GM23338 (cell line): ENCODE measurements at regions not wholly inside any gene's neighbourhood (a gene's known extent, or its start where the extent isn't known, plus 50 kb on each side); places are given as distances from the start of the nearest gene placed in this dataset.

Source experiments
- CREB1 ChIP-seq: fragments of 250-450 bp; sonication (Bioruptor Pico); IDR thresholded peaks from 2 replicates; pipeline ENCODE4 v1.5.0; 2020; ENCODE audit warnings: low read depth, mild to moderate bottlenecking, moderate library complexity
- EZH2 ChIP-seq: fragments of 200-600 bp; sonication (generic); IDR thresholded peaks from one replicate; pipeline ENCODE4 v1.8.0; 2017; ENCODE audit warnings: antibody characterized with exemption, mild to moderate bottlenecking, low read depth; ENCODE audit not compliant: unreplicated experiment
- EZH2phosphoT487 ChIP-seq: fragments of 200-600 bp; sonication (generic); IDR thresholded peaks from one replicate; pipeline ENCODE4 v1.8.1; 2018; ENCODE audit warnings: antibody characterized with exemption; ENCODE audit not compliant: unreplicated experiment
- JUNB ChIP-seq: IDR thresholded peaks from one replicate; pipeline ENCODE4 v1.6.1; 2016; ENCODE audit warnings: antibody characterized with exemption; ENCODE audit not compliant: unreplicated experiment
- NANOG ChIP-seq: IDR thresholded peaks from 2 replicates; pipeline ENCODE4 v1.6.1; 2016; ENCODE audit warnings: antibody characterized with exemption, borderline replicate concordance
- POLR2AphosphoS5 ChIP-seq: IDR thresholded peaks from 2 replicates; pipeline ENCODE4 v1.6.1; 2016; ENCODE audit warnings: antibody characterized with exemption, low read depth
- STAT1 ChIP-seq: IDR thresholded peaks from one replicate; pipeline ENCODE4 v1.6.1; 2016; ENCODE audit warnings: antibody characterized with exemption; ENCODE audit not compliant: unreplicated experiment
- ZNF114 ChIP-seq: fragments of 250-450 bp; sonication (Bioruptor Pico); IDR thresholded peaks from 2 replicates; pipeline ENCODE4 v1.5.0; 2020; ENCODE audit warnings: mild to moderate bottlenecking, moderate library complexity
- TF ChIP-seq, protein P1 (sequence below), 2 experiments: fragments of 200-600 bp in 1 of 2; sonication (generic) in 1 of 2; conservative IDR thresholded peaks; 2 replicates each; pipeline versions ENCODE4 v1.5.1 to v1.6.1; 2016 to 2017; ENCODE audit warnings: antibody characterized with exemption in 2 of 2, low read depth in 2 of 2, mild to moderate bottlenecking in 2 of 2, moderate library complexity in 1 of 2
- TF ChIP-seq, protein P2 (sequence below): IDR thresholded peaks from one replicate; pipeline ENCODE4 v1.6.1; 2018; ENCODE audit warnings: antibody characterized with exemption; ENCODE audit not compliant: unreplicated experiment
- TF ChIP-seq, protein P3 (sequence below): IDR thresholded peaks from 2 replicates; pipeline ENCODE4 v1.6.1; 2016; ENCODE audit warnings: antibody characterized with exemption
- TF ChIP-seq, protein P4 (sequence below): fragments of 250-450 bp; sonication (Bioruptor Pico); IDR thresholded peaks from 2 replicates; pipeline ENCODE4 v1.5.0; 2020; ENCODE audit warnings: mild to moderate bottlenecking, moderate library complexity

DNA sequence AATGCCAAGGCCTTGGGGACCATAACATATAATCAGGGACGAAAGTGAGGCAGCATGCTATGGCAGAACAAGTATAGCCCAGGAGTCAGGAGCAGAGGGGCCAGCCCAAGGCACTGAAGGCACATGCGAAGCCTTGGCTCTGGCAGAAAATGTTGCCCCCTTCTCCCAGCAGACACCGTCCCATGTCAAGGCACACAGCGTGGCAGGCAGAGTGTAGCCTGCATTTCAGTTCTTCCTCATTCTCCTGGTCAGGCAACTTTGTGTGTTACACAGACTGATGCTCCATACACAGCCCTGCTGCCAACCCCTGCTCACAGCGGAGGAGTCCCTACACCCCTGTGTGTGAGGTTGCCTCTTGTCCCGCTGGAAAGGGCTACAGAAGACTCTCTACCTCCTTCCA lies 480.8 kb downstream of the BCL11A start:
- TF ChIP-seq EZH2 (no peak), POLR2AphosphoS5 (no peak), NANOG (no peak), STAT1 (no peak), EZH2phosphoT487 (no peak), CREB1 (CRISPR knock-in tag) (no peak), ZNF114 (CRISPR knock-in tag) (no peak), JUNB (no peak)
- TF ChIP-seq, protein P1, sequence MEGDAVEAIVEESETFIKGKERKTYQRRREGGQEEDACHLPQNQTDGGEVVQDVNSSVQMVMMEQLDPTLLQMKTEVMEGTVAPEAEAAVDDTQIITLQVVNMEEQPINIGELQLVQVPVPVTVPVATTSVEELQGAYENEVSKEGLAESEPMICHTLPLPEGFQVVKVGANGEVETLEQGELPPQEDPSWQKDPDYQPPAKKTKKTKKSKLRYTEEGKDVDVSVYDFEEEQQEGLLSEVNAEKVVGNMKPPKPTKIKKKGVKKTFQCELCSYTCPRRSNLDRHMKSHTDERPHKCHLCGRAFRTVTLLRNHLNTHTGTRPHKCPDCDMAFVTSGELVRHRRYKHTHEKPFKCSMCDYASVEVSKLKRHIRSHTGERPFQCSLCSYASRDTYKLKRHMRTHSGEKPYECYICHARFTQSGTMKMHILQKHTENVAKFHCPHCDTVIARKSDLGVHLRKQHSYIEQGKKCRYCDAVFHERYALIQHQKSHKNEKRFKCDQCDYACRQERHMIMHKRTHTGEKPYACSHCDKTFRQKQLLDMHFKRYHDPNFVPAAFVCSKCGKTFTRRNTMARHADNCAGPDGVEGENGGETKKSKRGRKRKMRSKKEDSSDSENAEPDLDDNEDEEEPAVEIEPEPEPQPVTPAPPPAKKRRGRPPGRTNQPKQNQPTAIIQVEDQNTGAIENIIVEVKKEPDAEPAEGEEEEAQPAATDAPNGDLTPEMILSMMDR (conservative IDR thresholded peaks at IDR 0.05; ENCODE audit: low read depth in 2 of 2), result no peak
- TF ChIP-seq, protein P2, sequence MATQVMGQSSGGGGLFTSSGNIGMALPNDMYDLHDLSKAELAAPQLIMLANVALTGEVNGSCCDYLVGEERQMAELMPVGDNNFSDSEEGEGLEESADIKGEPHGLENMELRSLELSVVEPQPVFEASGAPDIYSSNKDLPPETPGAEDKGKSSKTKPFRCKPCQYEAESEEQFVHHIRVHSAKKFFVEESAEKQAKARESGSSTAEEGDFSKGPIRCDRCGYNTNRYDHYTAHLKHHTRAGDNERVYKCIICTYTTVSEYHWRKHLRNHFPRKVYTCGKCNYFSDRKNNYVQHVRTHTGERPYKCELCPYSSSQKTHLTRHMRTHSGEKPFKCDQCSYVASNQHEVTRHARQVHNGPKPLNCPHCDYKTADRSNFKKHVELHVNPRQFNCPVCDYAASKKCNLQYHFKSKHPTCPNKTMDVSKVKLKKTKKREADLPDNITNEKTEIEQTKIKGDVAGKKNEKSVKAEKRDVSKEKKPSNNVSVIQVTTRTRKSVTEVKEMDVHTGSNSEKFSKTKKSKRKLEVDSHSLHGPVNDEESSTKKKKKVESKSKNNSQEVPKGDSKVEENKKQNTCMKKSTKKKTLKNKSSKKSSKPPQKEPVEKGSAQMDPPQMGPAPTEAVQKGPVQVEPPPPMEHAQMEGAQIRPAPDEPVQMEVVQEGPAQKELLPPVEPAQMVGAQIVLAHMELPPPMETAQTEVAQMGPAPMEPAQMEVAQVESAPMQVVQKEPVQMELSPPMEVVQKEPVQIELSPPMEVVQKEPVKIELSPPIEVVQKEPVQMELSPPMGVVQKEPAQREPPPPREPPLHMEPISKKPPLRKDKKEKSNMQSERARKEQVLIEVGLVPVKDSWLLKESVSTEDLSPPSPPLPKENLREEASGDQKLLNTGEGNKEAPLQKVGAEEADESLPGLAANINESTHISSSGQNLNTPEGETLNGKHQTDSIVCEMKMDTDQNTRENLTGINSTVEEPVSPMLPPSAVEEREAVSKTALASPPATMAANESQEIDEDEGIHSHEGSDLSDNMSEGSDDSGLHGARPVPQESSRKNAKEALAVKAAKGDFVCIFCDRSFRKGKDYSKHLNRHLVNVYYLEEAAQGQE, result no peak
- TF ChIP-seq, protein P3, sequence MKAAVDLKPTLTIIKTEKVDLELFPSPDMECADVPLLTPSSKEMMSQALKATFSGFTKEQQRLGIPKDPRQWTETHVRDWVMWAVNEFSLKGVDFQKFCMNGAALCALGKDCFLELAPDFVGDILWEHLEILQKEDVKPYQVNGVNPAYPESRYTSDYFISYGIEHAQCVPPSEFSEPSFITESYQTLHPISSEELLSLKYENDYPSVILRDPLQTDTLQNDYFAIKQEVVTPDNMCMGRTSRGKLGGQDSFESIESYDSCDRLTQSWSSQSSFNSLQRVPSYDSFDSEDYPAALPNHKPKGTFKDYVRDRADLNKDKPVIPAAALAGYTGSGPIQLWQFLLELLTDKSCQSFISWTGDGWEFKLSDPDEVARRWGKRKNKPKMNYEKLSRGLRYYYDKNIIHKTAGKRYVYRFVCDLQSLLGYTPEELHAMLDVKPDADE, result no peak
- TF ChIP-seq, protein P4, sequence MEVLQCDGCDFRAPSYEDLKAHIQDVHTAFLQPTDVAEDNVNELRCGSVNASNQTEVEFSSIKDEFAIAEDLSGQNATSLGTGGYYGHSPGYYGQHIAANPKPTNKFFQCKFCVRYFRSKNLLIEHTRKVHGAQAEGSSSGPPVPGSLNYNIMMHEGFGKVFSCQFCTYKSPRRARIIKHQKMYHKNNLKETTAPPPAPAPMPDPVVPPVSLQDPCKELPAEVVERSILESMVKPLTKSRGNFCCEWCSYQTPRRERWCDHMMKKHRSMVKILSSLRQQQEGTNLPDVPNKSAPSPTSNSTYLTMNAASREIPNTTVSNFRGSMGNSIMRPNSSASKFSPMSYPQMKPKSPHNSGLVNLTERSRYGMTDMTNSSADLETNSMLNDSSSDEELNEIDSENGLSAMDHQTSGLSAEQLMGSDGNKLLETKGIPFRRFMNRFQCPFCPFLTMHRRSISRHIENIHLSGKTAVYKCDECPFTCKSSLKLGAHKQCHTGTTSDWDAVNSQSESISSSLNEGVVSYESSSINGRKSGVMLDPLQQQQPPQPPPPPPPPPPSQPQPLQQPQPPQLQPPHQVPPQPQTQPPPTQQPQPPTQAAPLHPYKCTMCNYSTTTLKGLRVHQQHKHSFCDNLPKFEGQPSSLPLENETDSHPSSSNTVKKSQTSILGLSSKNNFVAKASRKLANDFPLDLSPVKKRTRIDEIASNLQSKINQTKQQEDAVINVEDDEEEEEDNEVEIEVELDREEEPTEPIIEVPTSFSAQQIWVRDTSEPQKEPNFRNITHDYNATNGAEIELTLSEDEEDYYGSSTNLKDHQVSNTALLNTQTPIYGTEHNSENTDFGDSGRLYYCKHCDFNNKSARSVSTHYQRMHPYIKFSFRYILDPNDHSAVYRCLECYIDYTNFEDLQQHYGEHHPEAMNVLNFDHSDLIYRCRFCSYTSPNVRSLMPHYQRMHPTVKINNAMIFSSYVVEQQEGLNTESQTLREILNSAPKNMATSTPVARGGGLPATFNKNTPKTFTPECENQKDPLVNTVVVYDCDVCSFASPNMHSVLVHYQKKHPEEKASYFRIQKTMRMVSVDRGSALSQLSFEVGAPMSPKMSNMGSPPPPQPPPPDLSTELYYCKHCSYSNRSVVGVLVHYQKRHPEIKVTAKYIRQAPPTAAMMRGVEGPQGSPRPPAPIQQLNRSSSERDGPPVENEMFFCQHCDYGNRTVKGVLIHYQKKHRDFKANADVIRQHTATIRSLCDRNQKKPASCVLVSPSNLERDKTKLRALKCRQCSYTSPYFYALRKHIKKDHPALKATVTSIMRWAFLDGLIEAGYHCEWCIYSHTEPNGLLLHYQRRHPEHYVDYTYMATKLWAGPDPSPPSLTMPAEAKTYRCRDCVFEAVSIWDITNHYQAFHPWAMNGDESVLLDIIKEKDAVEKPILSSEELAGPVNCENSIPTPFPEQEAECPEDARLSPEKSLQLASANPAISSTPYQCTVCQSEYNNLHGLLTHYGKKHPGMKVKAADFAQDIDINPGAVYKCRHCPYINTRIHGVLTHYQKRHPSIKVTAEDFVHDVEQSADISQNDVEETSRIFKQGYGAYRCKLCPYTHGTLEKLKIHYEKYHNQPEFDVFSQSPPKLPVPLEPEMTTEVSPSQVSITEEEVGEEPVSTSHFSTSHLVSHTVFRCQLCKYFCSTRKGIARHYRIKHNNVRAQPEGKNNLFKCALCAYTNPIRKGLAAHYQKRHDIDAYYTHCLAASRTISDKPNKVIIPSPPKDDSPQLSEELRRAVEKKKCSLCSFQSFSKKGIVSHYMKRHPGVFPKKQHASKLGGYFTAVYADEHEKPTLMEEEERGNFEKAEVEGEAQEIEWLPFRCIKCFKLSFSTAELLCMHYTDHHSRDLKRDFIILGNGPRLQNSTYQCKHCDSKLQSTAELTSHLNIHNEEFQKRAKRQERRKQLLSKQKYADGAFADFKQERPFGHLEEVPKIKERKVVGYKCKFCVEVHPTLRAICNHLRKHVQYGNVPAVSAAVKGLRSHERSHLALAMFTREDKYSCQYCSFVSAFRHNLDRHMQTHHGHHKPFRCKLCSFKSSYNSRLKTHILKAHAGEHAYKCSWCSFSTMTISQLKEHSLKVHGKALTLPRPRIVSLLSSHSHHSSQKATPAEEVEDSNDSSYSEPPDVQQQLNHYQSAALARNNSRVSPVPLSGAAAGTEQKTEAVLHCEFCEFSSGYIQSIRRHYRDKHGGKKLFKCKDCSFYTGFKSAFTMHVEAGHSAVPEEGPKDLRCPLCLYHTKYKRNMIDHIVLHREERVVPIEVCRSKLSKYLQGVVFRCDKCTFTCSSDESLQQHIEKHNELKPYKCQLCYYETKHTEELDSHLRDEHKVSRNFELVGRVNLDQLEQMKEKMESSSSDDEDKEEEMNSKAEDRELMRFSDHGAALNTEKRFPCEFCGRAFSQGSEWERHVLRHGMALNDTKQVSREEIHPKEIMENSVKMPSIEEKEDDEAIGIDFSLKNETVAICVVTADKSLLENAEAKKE (CRISPR knock-in tag), result no peak
